Cardiac muscle cell (in vitro differentiated cells and primary cell): ENCODE measurements at regions not wholly inside any gene's neighbourhood (a gene's known extent, or its start where the extent isn't known, plus 50 kb on each side); places are given as distances from the start of the nearest gene placed in this dataset.

Experiments
- DNase-seq, 2 donors: peaks; one replicate each; pipeline versions ENCODE4 v3.0.0 to v3.0.0-alpha.2; 2010 to 2017; ENCODE audit warnings: low read depth in 1 of 2, low spot score in 1 of 2
- H3K27ac ChIP-seq: fragments of 200-600 bp; sonication (generic); 2 replicates; pipeline ENCODE4 v1.5.1; 2016
- H3K27me3 ChIP-seq: fragments of 200-600 bp; sonication (generic); 2 replicates; pipeline ENCODE4 v1.6.0; 2016; ENCODE audit warnings: control low read depth
- H3K36me3 ChIP-seq: fragments of 200-600 bp; sonication (generic); 2 replicates; pipeline ENCODE4 v1.5.1; 2016; ENCODE audit warnings: control low read depth
- H3K4me1 ChIP-seq: fragments of 200-600 bp; sonication (generic); 2 replicates; pipeline ENCODE4 v1.8.1; 2017; ENCODE audit warnings: low read depth, mild to moderate bottlenecking, mixed run types
- H3K4me3 ChIP-seq: fragments of 200-600 bp; sonication (generic); 2 replicates; pipeline ENCODE4 v1.5.1; 2016; ENCODE audit warnings: mild to moderate bottlenecking
- H3K9me3 ChIP-seq: fragments of 200-600 bp; sonication (generic); 2 replicates; pipeline ENCODE4 v1.5.1; 2017; ENCODE audit warnings: low read depth, mild to moderate bottlenecking, control low read depth
- TF ChIP-seq, protein P1 (sequence below): IDR thresholded peaks from 2 replicates; pipeline ENCODE4 v1.5.1; 2012; ENCODE audit warnings: low read depth, mild to moderate bottlenecking, low read length

DNA sequence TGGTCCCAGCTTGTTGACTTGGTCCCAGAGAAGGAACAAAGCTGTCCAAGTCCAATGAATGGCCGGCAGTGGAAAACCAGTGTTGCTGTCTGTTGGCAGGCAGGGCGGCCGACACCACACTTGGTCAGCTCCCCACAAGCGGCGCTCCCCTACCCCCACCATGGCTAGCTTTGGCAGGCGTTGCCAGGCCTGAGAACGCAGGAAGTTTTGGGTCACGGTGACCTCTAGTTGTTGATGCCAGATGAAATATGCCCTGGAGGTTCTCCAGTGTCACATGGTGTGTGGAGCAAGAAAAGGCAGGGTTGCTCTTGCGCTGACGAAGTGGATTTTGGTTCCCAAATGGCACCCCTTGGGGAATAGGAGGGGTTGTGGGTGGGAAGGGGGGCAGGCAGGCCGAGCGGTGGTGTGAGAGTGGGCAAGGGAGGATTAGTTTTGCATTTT is 72.7 kb upstream of the TPRG1 start:
- H3K4me3 ChIP-seq: no peak overlapping the region
- DNase-seq: peak in 1 of 2 donors; percentile 23
- no peaks in the 10 kb centered on the region for H3K9me3 ChIP-seq
- TF ChIP-seq, protein P1, sequence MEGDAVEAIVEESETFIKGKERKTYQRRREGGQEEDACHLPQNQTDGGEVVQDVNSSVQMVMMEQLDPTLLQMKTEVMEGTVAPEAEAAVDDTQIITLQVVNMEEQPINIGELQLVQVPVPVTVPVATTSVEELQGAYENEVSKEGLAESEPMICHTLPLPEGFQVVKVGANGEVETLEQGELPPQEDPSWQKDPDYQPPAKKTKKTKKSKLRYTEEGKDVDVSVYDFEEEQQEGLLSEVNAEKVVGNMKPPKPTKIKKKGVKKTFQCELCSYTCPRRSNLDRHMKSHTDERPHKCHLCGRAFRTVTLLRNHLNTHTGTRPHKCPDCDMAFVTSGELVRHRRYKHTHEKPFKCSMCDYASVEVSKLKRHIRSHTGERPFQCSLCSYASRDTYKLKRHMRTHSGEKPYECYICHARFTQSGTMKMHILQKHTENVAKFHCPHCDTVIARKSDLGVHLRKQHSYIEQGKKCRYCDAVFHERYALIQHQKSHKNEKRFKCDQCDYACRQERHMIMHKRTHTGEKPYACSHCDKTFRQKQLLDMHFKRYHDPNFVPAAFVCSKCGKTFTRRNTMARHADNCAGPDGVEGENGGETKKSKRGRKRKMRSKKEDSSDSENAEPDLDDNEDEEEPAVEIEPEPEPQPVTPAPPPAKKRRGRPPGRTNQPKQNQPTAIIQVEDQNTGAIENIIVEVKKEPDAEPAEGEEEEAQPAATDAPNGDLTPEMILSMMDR: no peak
- H3K27ac ChIP-seq: no peak overlapping the region
- no peaks in the 10 kb centered on the region for H3K4me1 ChIP-seq
- no peaks in the 10 kb centered on the region for H3K36me3 ChIP-seq
- no peaks in the 10 kb centered on the region for H3K27me3 ChIP-seq

DNA sequence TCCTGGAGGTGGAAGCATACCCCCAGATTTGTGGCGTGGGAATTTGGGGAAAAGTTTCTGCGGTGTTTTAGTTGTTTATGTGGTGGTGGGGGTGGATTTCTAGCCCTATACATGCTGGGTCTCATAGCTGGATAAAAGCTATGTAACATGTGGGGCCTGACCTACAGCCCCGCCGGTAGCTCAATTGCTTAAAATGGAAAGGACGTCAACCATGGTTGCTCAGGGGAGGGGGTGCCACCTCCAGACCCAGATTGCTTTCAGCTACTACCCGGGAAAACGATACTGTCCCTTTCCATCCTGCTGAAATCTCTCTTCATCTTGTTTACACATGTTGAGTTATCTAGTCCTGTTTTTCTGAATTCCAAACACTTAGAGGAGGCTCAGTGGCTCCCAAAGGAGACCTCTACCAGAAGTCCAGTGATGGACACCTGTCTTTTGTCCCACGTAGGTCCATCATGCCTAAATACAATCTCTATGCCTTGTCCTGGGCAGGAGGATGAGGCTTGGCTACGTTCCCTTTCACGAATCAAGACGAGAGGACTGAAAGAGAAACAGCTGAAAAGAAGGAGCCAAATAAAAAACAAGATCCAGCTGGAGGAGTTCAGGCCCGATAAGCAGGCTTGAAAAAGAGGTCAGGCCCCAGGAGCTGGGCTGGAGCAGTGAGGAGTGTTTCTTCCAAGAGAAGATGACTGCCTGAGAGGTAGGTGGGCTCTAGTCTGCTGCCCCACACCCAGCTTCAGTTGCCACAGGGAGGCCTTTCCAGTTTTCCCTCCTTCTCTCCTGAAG is 72.1 kb upstream of the TPRG1 start:
- no peaks in the 10 kb centered on the region for H3K27me3 ChIP-seq
- no peaks in the 10 kb centered on the region for H3K36me3 ChIP-seq
- peak in 1 of 2 donors; percentile 49 for DNase-seq
- no peaks in the 10 kb centered on the region for H3K9me3 ChIP-seq
- H3K4me1 ChIP-seq: no peaks in the 10 kb centered on the region
- no peak overlapping the region for H3K4me3 ChIP-seq
- TF ChIP-seq, protein P1: no peak
- no peak overlapping the region for H3K27ac ChIP-seq

DNA sequence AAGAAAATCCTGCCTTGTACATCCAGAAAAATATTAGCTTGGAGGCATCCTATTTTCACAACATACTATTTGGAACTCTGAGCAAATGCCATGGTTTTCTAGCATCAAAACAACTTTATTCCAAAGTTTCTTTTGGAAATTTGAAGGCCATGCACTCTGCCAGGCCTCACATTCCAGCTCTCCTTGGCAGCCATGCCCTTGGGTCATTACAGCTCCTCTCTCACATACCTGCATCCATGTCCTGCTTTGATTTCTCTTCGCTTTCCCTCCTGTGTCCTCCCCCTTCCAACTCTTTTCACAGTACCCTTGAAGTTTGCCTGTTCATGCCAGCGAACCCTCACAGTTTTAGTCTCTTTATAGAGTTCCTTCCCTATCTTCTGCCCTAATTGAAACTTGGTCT is 70.9 kb upstream of the TPRG1 start:
- no peak overlapping the region for H3K4me3 ChIP-seq
- H3K4me1 ChIP-seq: no peaks in the 10 kb centered on the region
- TF ChIP-seq, protein P1: no peak
- no peaks in the 10 kb centered on the region for H3K27me3 ChIP-seq
- no peak overlapping the region for H3K27ac ChIP-seq
- no peaks in the 10 kb centered on the region for H3K9me3 ChIP-seq
- H3K36me3 ChIP-seq: no peaks in the 10 kb centered on the region
- no peak for DNase-seq

DNA sequence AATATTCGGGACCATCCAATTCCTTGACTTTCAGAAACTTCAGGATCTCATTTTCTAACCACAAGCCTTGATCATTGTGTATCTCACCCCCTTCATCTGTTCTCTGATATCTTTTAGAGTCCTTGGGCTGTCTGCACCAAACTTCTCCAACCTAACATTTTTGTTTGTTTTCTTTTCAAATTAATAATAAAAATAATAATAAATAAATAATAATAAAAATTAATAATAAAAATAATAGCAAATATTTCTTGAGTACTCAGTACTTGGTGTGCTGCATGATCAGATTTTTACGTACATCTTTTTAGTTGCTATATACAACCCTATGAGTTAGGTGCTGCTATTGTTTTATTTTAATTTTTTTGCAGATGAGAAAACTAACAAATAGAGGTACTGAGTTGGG is 70.2 kb upstream of the TPRG1 start:
- DNase-seq: no peak
- Histone ChIP-seq H3K27ac (no peak overlapping the region), H3K36me3 (no peaks in the 10 kb centered on the region), H3K4me3 (no peak overlapping the region), H3K4me1 (no peaks in the 10 kb centered on the region), H3K27me3 (no peaks in the 10 kb centered on the region), H3K9me3 (no peaks in the 10 kb centered on the region)
- TF ChIP-seq, protein P1: no peak

DNA sequence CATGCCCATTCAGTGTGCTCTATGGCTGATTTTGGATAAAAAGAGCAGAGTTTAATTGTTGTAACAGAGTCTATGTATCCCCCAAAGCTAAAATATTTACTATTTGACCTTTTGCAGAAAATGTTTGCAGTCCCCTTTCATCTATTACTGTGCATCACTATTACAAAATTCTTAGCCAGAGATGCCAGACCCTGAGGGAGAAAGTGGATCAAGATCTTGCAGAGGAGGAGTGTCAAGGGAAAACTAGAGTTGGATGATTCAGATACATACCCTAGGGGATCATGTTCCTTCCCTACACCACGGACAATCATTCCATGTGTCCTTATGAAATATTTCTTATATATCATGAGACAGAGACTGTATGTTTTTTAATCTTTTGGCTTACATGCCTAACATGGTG is 68.6 kb upstream of the TPRG1 start:
- TF ChIP-seq, protein P1: no peak
- no peak overlapping the region for H3K4me3 ChIP-seq
- H3K36me3 ChIP-seq: no peaks in the 10 kb centered on the region
- H3K27ac ChIP-seq: no peak overlapping the region
- no peaks in the 10 kb centered on the region for H3K27me3 ChIP-seq
- no peak for DNase-seq
- no peaks in the 10 kb centered on the region for H3K9me3 ChIP-seq
- no peaks in the 10 kb centered on the region for H3K4me1 ChIP-seq
